ENCODE measurements at regions not wholly inside any gene's neighbourhood (a gene's known extent, or its start where the extent isn't known, plus 50 kb on each side); places are given as distances from the start of the nearest gene placed in this dataset.

GRCh38 chr12:41683023-41683422, 461.7 kb downstream of the GXYLT1 start:
- TF ChIP-seq GATA2 (IDR thresholded peaks at IDR 0.05; ENCODE audit: low read depth, low read length) (no peak), GATA3 (IDR thresholded peaks at IDR 0.05; ENCODE audit: low read depth, low read length) (no peak)
